CD4-positive, CD25-positive, alpha-beta regulatory T cell (primary cell): ENCODE measurements at regions not wholly inside any gene's neighbourhood (a gene's known extent, or its start where the extent isn't known, plus 50 kb on each side); places are given as distances from the start of the nearest gene placed in this dataset.

Experiments
- ATAC-seq, 2 donors: fragments of 150-1000 bp; cut with Tn5 transposase; one replicate each; pipeline ENCODE4 v1.10.0; 2021; ENCODE audit warnings: low read depth in 2 of 2, moderate number of reproducible peaks in 2 of 2, moderate library complexity in 1 of 2
- DNase-seq, 3 donors: peaks; one replicate each; pipeline versions ENCODE4 v3.0.0 to v3.0.0-alpha.2; 2012 to 2022; ENCODE audit warnings: mixed read lengths in 1 of 3
- H3K27ac ChIP-seq: one replicate; pipeline ENCODE4 v1.7.0; 2013; ENCODE audit warnings: mild to moderate bottlenecking, low read length; ENCODE audit not compliant: insufficient read depth, poor library complexity, severe bottlenecking
- H3K27me3 ChIP-seq: one replicate; pipeline ENCODE4 v1.7.0; 2013; ENCODE audit warnings: low read length; ENCODE audit not compliant: control insufficient read depth, insufficient read depth
- H3K36me3 ChIP-seq: one replicate; pipeline ENCODE4 v1.7.0; 2013; ENCODE audit warnings: mild to moderate bottlenecking, low read length, moderate library complexity; ENCODE audit not compliant: control insufficient read depth, insufficient read depth
- H3K4me1 ChIP-seq: 2 replicates; pipeline ENCODE4 v1.7.0; 2013; ENCODE audit warnings: mild to moderate bottlenecking, low read length; ENCODE audit not compliant: insufficient read depth, control insufficient read depth, poor library complexity, severe bottlenecking
- H3K4me3 ChIP-seq: one replicate; pipeline ENCODE4 v1.7.0; 2013; ENCODE audit warnings: low read depth, mild to moderate bottlenecking, low read length, moderate library complexity
- H3K9me3 ChIP-seq, 2 experiments: 1 replicate in 1 of 2; 2 replicates in 1 of 2; pipeline ENCODE4 v1.7.0; 2013; ENCODE audit warnings: low read length in 2 of 2, mild to moderate bottlenecking in 1 of 2, moderate library complexity in 1 of 2; ENCODE audit not compliant: control insufficient read depth in 2 of 2
- H3K27ac Mint-ChIP-seq, 3 donors: one replicate each; pipeline ENCODE4 v1.8.0; 2020 to 2022; ENCODE audit warnings: mild to moderate bottlenecking in 3 of 3, mixed read lengths in 3 of 3, moderate library complexity in 2 of 3
- H3K27me3 Mint-ChIP-seq: one replicate; pipeline ENCODE4 v1.8.0; 2022; ENCODE audit warnings: mild to moderate bottlenecking, mixed read lengths
- H3K36me3 Mint-ChIP-seq: one replicate; pipeline ENCODE4 v1.8.0; 2020; ENCODE audit warnings: mixed read lengths
- H3K4me1 Mint-ChIP-seq, 4 donors: one replicate each; pipeline ENCODE4 v1.8.0; 2020 to 2022; ENCODE audit warnings: mixed read lengths in 4 of 4, mild to moderate bottlenecking in 1 of 4
- H3K4me3 Mint-ChIP-seq, 4 donors: one replicate each; pipeline ENCODE4 v1.8.0; 2020 to 2022; ENCODE audit warnings: mild to moderate bottlenecking in 4 of 4, mixed read lengths in 4 of 4, moderate library complexity in 3 of 4
- H3K9me3 Mint-ChIP-seq, 7 donors: one replicate each; pipeline ENCODE4 v1.8.0; 2020 to 2022; ENCODE audit warnings: mixed read lengths in 7 of 7, mild to moderate bottlenecking in 3 of 7, moderate library complexity in 2 of 7

- Mint-ChIP-seq H3K4me3 (no peak overlapping the region), H3K27me3 (no peaks in the 10 kb centered on the region), H3K27ac (no peak overlapping the region)
Observed at GRCh38 chr10:83166344-83166743, 973.0 kb upstream of the GHITM start.

GRCh38 chr10:83167081-83167480 lies 972.2 kb upstream of the GHITM start:
- Mint-ChIP-seq H3K9me3 (peaks cover 0 to 9% (median 4%) of the 10 kb centered on the region in 7 donors), H3K4me1 (no peaks in the 10 kb centered on the region), H3K36me3 (no peaks in the 10 kb centered on the region), H3K27me3 (no peaks in the 10 kb centered on the region), H3K4me3 (no peak overlapping the region), H3K27ac (no peak overlapping the region)
- Histone ChIP-seq H3K27me3 (no peaks in the 10 kb centered on the region), H3K36me3 (no peaks in the 10 kb centered on the region), H3K4me1 (no peaks in the 10 kb centered on the region), H3K9me3 (no peaks in the 10 kb centered on the region), H3K4me3 (no peak overlapping the region), H3K27ac (no peak overlapping the region)
- ATAC-seq (no peak), DNase-seq (no peak)

More at GRCh38 chr10:83166344-83166743, 973.0 kb upstream of the GHITM start:
- H3K9me3 ChIP-seq = no peaks in the 10 kb centered on the region
- H3K27ac ChIP-seq = no peak overlapping the region
- no peak overlapping the region for H3K4me3 ChIP-seq
- no peaks in the 10 kb centered on the region for H3K36me3 ChIP-seq
- Mint-ChIP-seq H3K4me1 (no peaks in the 10 kb centered on the region), H3K9me3 (peaks cover 0 to 12% (median 4%) of the 10 kb centered on the region in 7 donors), H3K36me3 (no peaks in the 10 kb centered on the region)
- no peaks in the 10 kb centered on the region for H3K27me3 ChIP-seq
- H3K4me1 ChIP-seq = no peaks in the 10 kb centered on the region
- ATAC-seq = no peak
- DNase-seq = no peak

- Histone ChIP-seq H3K27me3 (no peaks in the 10 kb centered on the region), H3K27ac (no peak overlapping the region), H3K4me3 (no peak overlapping the region), H3K36me3 (no peaks in the 10 kb centered on the region), H3K9me3 (no peaks in the 10 kb centered on the region), H3K4me1 (no peaks in the 10 kb centered on the region)
- peaks cover 2 to 14% (median 6%) of the 10 kb centered on the region in 7 donors for H3K9me3 Mint-ChIP-seq
- H3K27me3 Mint-ChIP-seq = no peaks in the 10 kb centered on the region
- H3K27ac Mint-ChIP-seq = no peak overlapping the region
- H3K4me3 Mint-ChIP-seq = no peak overlapping the region
- no peak for ATAC-seq
- no peaks in the 10 kb centered on the region for H3K36me3 Mint-ChIP-seq
- no peak for DNase-seq
- H3K4me1 Mint-ChIP-seq = no peaks in the 10 kb centered on the region
Observed at GRCh38 chr10:83176901-83177300, 962.4 kb upstream of the GHITM start.

- H3K27ac ChIP-seq = no peak overlapping the region
- Mint-ChIP-seq H3K36me3 (no peaks in the 10 kb centered on the region), H3K9me3 (peaks cover 2 to 14% (median 6%) of the 10 kb centered on the region in 7 donors), H3K27ac (no peak overlapping the region), H3K4me3 (no peak overlapping the region), H3K27me3 (no peaks in the 10 kb centered on the region), H3K4me1 (no peaks in the 10 kb centered on the region)
- ATAC-seq (no peak), DNase-seq (no peak)
- no peaks in the 10 kb centered on the region for H3K9me3 ChIP-seq
- no peaks in the 10 kb centered on the region for H3K36me3 ChIP-seq
- no peaks in the 10 kb centered on the region for H3K4me1 ChIP-seq
- no peak overlapping the region for H3K4me3 ChIP-seq
- no peaks in the 10 kb centered on the region for H3K27me3 ChIP-seq
Observed at GRCh38 chr10:83178526-83178925, 960.8 kb upstream of the GHITM start.

- H3K36me3 ChIP-seq = no peaks in the 10 kb centered on the region
- no peaks in the 10 kb centered on the region for H3K9me3 ChIP-seq
- H3K27ac Mint-ChIP-seq = no peak overlapping the region
- H3K4me1 Mint-ChIP-seq = no peaks in the 10 kb centered on the region
- no peaks in the 10 kb centered on the region for H3K36me3 Mint-ChIP-seq
- H3K27me3 ChIP-seq = no peaks in the 10 kb centered on the region
- ATAC-seq = no peak
- H3K4me3 ChIP-seq = no peak overlapping the region
- peaks cover 2 to 14% (median 6%) of the 10 kb centered on the region in 7 donors for H3K9me3 Mint-ChIP-seq
- no peaks in the 10 kb centered on the region for H3K27me3 Mint-ChIP-seq
- H3K4me3 Mint-ChIP-seq = no peak overlapping the region
- no peak for DNase-seq
- no peaks in the 10 kb centered on the region for H3K4me1 ChIP-seq
- H3K27ac ChIP-seq = no peak overlapping the region
Observed at GRCh38 chr10:83179371-83179770, 959.9 kb upstream of the GHITM start.

- Histone ChIP-seq H3K4me1 (no peaks in the 10 kb centered on the region), H3K36me3 (no peaks in the 10 kb centered on the region), H3K4me3 (no peak overlapping the region), H3K27ac (no peak overlapping the region), H3K27me3 (no peaks in the 10 kb centered on the region), H3K9me3 (no peaks in the 10 kb centered on the region)
- no peak overlapping the region for H3K4me3 Mint-ChIP-seq
- no peaks in the 10 kb centered on the region for H3K36me3 Mint-ChIP-seq
- no peaks in the 10 kb centered on the region for H3K4me1 Mint-ChIP-seq
- DNase-seq = no peak
- no peak overlapping the region for H3K27ac Mint-ChIP-seq
- H3K27me3 Mint-ChIP-seq = no peaks in the 10 kb centered on the region
- H3K9me3 Mint-ChIP-seq = peaks cover 2 to 14% (median 7%) of the 10 kb centered on the region in 7 donors
- no peak for ATAC-seq
Observed at GRCh38 chr10:83182076-83182475, 957.2 kb upstream of the GHITM start.

GRCh38 chr10:83184641-83185040 lies 954.7 kb upstream of the GHITM start:
- ATAC-seq = no peak
- no peak overlapping the region for H3K4me3 Mint-ChIP-seq

GRCh38 chr10:83190614-83191013 lies 948.7 kb upstream of the GHITM start:
- no peaks in the 10 kb centered on the region for H3K27me3 ChIP-seq
- Mint-ChIP-seq H3K27ac (no peak overlapping the region), H3K36me3 (no peaks in the 10 kb centered on the region), H3K9me3 (peaks cover 0 to 5% (median 0%) of the 10 kb centered on the region in 7 donors), H3K4me1 (no peaks in the 10 kb centered on the region), H3K4me3 (no peak overlapping the region), H3K27me3 (no peaks in the 10 kb centered on the region)
- H3K9me3 ChIP-seq = no peaks in the 10 kb centered on the region
- ATAC-seq (no peak), DNase-seq (no peak)
- H3K4me3 ChIP-seq = no peak overlapping the region
- no peak overlapping the region for H3K27ac ChIP-seq
- no peaks in the 10 kb centered on the region for H3K36me3 ChIP-seq
- H3K4me1 ChIP-seq = no peaks in the 10 kb centered on the region

More at GRCh38 chr10:83184641-83185040, 954.7 kb upstream of the GHITM start:
- no peaks in the 10 kb centered on the region for H3K36me3 Mint-ChIP-seq
- Histone ChIP-seq H3K27me3 (no peaks in the 10 kb centered on the region), H3K27ac (no peak overlapping the region), H3K9me3 (no peaks in the 10 kb centered on the region), H3K4me1 (no peaks in the 10 kb centered on the region), H3K4me3 (no peak overlapping the region), H3K36me3 (no peaks in the 10 kb centered on the region)
- H3K27me3 Mint-ChIP-seq = no peaks in the 10 kb centered on the region
- DNase-seq = no peak
- no peak overlapping the region for H3K27ac Mint-ChIP-seq
- no peaks in the 10 kb centered on the region for H3K4me1 Mint-ChIP-seq
- peaks cover 0 to 6% (median 4%) of the 10 kb centered on the region in 7 donors for H3K9me3 Mint-ChIP-seq
